GM23248 (cell line): ENCODE measurements at regions not wholly inside any gene's neighbourhood (a gene's known extent, or its start where the extent isn't known, plus 50 kb on each side); places are given as distances from the start of the nearest gene placed in this dataset.

ENCODE experiments used
- EZH2 ChIP-seq: fragments of 200-600 bp; sonication (generic); IDR thresholded peaks from 2 replicates; pipeline ENCODE4 v1.6.1; 2018; ENCODE audit warnings: antibody characterized with exemption, mild to moderate bottlenecking; ENCODE audit not compliant: insufficient read depth, poor library complexity, severe bottlenecking
- EZH2phosphoT487 ChIP-seq: fragments of 200-600 bp; sonication (generic); IDR thresholded peaks from 2 replicates; pipeline ENCODE4 v1.6.1; 2018; ENCODE audit warnings: antibody characterized with exemption, moderate library complexity, mild to moderate bottlenecking, low read depth; ENCODE audit not compliant: insufficient read depth

- TF ChIP-seq EZH2 (no peak), EZH2phosphoT487 (no peak)
Measured at GRCh38 chr1:116256875-116257274, 116.2 kb upstream of the ATP1A1 start.
